GM12891 (cell line): ENCODE measurements at regions not wholly inside any gene's neighbourhood (a gene's known extent, or its start where the extent isn't known, plus 50 kb on each side); places are given as distances from the start of the nearest gene placed in this dataset.

Experiments
- DNase-seq: peaks from one replicate; pipeline ENCODE4 v3.0.0; 2011; ENCODE audit warnings: low spot score; ENCODE audit not compliant: insufficient read length
- FAIRE-seq: peaks from 2 replicates; lab custom pipeline; 2011; peaks lifted over from hg19 to GRCh38; lab: Jason Lieb, UNC
- PAX5 ChIP-seq: IDR thresholded peaks from 2 replicates; pipeline ENCODE4 v1.6.1; 2011; ENCODE audit warnings: low read length, moderate library complexity, mild to moderate bottlenecking; ENCODE audit not compliant: insufficient read depth, severe bottlenecking
- POLR2A ChIP-seq: IDR thresholded peaks from 2 replicates; pipeline ENCODE4 v1.6.1; 2011; ENCODE audit warnings: low read depth, low read length, control low read depth
- POLR2AphosphoS5 ChIP-seq: IDR thresholded peaks from 2 replicates; pipeline ENCODE4 v1.6.1; 2011; ENCODE audit warnings: low read depth, low read length, control low read depth
- POU2F2 ChIP-seq: IDR thresholded peaks from 2 replicates; pipeline ENCODE4 v1.6.1; 2011; ENCODE audit warnings: low read depth, mild to moderate bottlenecking, control low read depth, low read length, moderate library complexity
- SPI1 ChIP-seq: IDR thresholded peaks from 2 replicates; pipeline ENCODE4 v1.6.1; 2011; ENCODE audit warnings: low read depth, low read length, control low read depth
- TAF1 ChIP-seq: IDR thresholded peaks from 2 replicates; pipeline ENCODE4 v1.6.1; 2011; ENCODE audit warnings: low read depth, low read length, control low read depth

DNA sequence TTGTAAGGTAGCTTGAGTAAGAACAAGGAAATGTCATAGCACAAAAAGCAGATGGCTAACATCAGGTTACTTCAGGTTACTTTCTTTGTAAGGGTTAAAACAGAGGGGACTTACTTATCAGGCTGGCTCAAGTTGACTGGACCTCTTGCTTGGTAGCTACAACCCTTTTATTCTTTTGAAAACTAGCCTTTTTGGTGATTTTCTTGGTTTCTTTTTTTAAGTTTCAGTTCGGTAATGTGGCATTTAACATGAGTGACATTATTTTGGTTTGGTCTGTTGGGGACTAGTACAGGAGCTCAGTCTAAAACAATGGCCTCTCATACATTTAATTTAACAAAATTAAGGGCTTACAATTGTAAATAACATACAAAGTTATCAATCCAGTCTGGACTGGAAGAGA, 621.4 kb downstream of the OTOL1 start:
- DNase-seq (no peak), FAIRE-seq (no peak)
- TF ChIP-seq TAF1 (no peak), SPI1 (no peak), PAX5 (no peak), POU2F2 (no peak), POLR2A (no peak), POLR2AphosphoS5 (no peak)

GRCh38 chr3:162119651-162120050, 623.0 kb downstream of the OTOL1 start:
- no peak for TF ChIP-seq POU2F2
- no peak for TF ChIP-seq PAX5
- TF ChIP-seq POLR2A: no peak
- no peak for TF ChIP-seq POLR2AphosphoS5
- no peak for TF ChIP-seq SPI1
- TF ChIP-seq TAF1: no peak
- DNase-seq (no peak), FAIRE-seq (no peak)

- FAIRE-seq (no peak), DNase-seq (no peak)
- TF ChIP-seq SPI1: no peak
Observed at GRCh38 chr3:162122405-162122804, 625.8 kb downstream of the OTOL1 start.

GRCh38 chr3:162125790-162126189, 629.2 kb downstream of the OTOL1 start:
- FAIRE-seq (no peak), DNase-seq (no peak)
- TF ChIP-seq POU2F2: no peak
- no peak for TF ChIP-seq POLR2AphosphoS5
- TF ChIP-seq SPI1: no peak
- no peak for TF ChIP-seq PAX5
- no peak for TF ChIP-seq TAF1
- TF ChIP-seq POLR2A: no peak

DNA sequence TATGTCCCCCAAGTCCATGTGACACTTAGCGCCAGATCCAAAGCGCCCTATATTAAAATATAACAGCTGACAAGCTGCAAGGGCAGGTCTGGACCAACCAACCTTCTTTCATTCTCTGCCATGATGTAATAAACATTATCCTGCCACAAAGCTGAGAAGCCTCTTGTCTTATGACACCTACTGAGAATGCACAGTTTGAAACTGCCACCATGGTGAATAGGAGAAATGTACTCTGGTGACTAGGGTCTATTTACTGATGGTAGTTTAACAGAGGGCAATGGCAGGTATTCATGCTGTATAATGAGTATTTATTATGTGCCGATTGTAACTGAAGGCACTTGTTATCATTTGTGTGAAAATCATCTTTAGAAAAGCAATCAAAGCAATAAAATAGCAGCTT, 634.0 kb downstream of the OTOL1 start:
- FAIRE-seq: no peak
- no peak for TF ChIP-seq POU2F2
- DNase-seq: no peak

DNA sequence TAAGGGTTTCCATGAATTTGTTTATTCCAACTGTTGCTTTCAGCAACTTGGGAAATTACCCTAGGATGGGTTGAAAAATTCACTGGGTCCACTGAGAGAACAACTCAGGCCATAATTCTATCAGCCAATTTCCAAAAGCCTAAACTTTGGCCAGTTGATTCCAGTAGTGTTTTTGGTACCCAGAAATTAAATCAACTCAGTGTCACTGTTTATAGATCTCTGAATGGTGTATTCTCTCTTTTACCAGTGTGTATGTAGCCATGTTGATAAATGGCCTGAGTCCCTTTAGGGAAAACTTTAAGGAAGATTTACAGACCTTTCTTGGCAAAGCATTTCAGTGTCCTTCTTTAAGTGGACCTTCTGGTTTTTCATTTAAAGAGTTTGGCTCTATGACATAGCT, 636.4 kb downstream of the OTOL1 start:
- TF ChIP-seq SPI1 (no peak), POU2F2 (no peak), POLR2A (no peak), PAX5 (no peak), TAF1 (no peak), POLR2AphosphoS5 (no peak)
- FAIRE-seq: no peak
- DNase-seq: no peak

- TF ChIP-seq PAX5: no peak
- TF ChIP-seq SPI1: 0 out of 2 replicates have a peak, but pooled peaks have one; percentile 4
- TF ChIP-seq TAF1: no peak
- TF ChIP-seq POLR2A: no peak
- no peak for TF ChIP-seq POLR2AphosphoS5
- DNase-seq (no peak), FAIRE-seq (no peak)
Observed at GRCh38 chr3:162134571-162134970, 638.0 kb downstream of the OTOL1 start.

GRCh38 chr3:162136136-162136535, 639.5 kb downstream of the OTOL1 start:
- TF ChIP-seq PAX5 (no peak), POLR2AphosphoS5 (no peak), SPI1 (no peak), POLR2A (no peak), TAF1 (no peak), POU2F2 (no peak)
- FAIRE-seq (no peak), DNase-seq (no peak)

DNA sequence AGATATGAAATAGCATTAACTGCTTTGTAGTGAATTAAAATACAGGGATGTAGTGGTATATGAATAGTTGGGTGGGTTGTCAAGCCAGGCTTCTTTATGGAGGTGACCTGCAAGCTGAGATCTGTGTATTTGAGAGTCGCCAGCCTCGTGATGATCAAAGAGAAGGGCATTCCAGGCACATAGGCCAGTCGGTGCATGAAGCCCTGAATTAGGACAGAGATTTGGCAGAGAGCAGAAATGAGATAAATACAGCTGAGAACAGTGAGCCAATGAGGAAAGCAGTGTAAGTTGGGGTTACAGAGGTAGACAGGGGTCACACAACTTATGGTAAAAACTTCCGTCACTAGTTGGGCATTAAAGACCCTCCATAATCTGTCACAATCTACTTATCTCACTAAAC, 641.9 kb downstream of the OTOL1 start:
- no peak for TF ChIP-seq POU2F2
- TF ChIP-seq PAX5: no peak
- TF ChIP-seq SPI1: no peak
- no peak for TF ChIP-seq POLR2A
- TF ChIP-seq TAF1: no peak
- TF ChIP-seq POLR2AphosphoS5: no peak
- FAIRE-seq (no peak), DNase-seq (no peak)

DNA sequence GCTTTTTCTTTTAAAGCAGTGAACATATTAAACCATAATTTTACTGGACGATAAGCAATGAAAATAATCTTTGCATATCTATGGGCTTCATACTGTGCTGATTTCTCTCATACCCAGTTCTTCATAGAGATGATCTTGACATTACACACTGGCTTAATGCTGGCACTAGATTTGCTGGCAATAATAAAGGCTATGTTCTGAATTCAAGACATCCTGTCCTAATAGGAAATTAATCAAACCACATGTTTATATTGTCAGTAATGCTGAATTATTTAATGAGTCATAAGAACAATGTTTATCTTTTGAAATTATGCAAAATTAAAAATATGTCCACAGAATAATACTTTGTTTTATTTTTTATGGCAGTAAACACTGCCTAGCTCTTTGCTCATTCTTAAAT, 643.2 kb downstream of the OTOL1 start:
- FAIRE-seq (no peak), DNase-seq (no peak)
- TF ChIP-seq TAF1: no peak
- no peak for TF ChIP-seq SPI1
- TF ChIP-seq POLR2AphosphoS5: no peak
- no peak for TF ChIP-seq PAX5
- TF ChIP-seq POLR2A: no peak
- TF ChIP-seq POU2F2: no peak

GRCh38 chr3:162141272-162141791, 644.7 kb downstream of the OTOL1 start:
- TF ChIP-seq TAF1: no peak
- no peak for TF ChIP-seq PAX5
- TF ChIP-seq POLR2AphosphoS5: no peak
- TF ChIP-seq SPI1: no peak
- no peak for TF ChIP-seq POLR2A
- no peak for TF ChIP-seq POU2F2
- no peak for DNase-seq

More at GRCh38 chr3:162141272-162141791, 644.7 kb downstream of the OTOL1 start:
- FAIRE-seq: no peak
